T-cell (primary cell): ENCODE measurements at regions not wholly inside any gene's neighbourhood (a gene's known extent, or its start where the extent isn't known, plus 50 kb on each side); places are given as distances from the start of the nearest gene placed in this dataset.

ENCODE experiments used
- ATAC-seq, 4 experiments: fragments of 200-7000 bp in 3 of 4; fragments of 150-1000 bp in 1 of 4; cut with Tn5 transposase; replicated peaks in 1 of 4; 1 replicate in 3 of 4; 2 replicates in 1 of 4; pipeline ENCODE4 v1.10.0; 2021; ENCODE audit warnings: moderate library complexity in 3 of 4, mild to moderate bottlenecking in 2 of 4, moderate number of reproducible peaks in 1 of 4
- CTCF ChIA-PET, 2 donors: fragments of 300-600 bp; sonication (Branson Sonifier 250); formaldehyde crosslinking; loops; one replicate each; lab custom pipeline; 2022; ENCODE audit warnings: antibody characterized with exemption in 2 of 2; lab: Charles Lee
- POLR2A ChIA-PET, 2 donors: fragments of 300-600 bp; sonication (Branson Sonifier 250); formaldehyde crosslinking; loops; one replicate each; lab custom pipeline; 2022; ENCODE audit warnings: antibody characterized with exemption in 2 of 2; lab: Charles Lee
- DNase-seq, 35 experiments: peaks; one replicate each; pipeline versions ENCODE4 v3.0.0 to v3.0.0-alpha.2; 2013 to 2023
- H3K27ac ChIP-seq: one replicate; pipeline ENCODE4 v1.5.1; 2013; ENCODE audit warnings: low read length
- H3K27me3 ChIP-seq, 2 experiments: replicated peaks in 1 of 2; 1 replicate in 1 of 2; 2 replicates in 1 of 2; pipeline versions ENCODE4 v1.6.1 to v1.7.0; 2013; ENCODE audit warnings: low read length in 1 of 2, mixed read lengths in 1 of 2; ENCODE audit not compliant: control insufficient read depth in 2 of 2, insufficient read depth in 2 of 2; ENCODE audit errors: extremely low read depth in 1 of 2
- H3K36me3 ChIP-seq, 2 donors: 1 replicate in 1 of 2; 2 replicates in 1 of 2; pipeline versions ENCODE4 v1.6.1 to v1.7.0; 2013; ENCODE audit warnings: low read length in 1 of 2; ENCODE audit not compliant: control insufficient read depth in 2 of 2, insufficient read depth in 1 of 2; ENCODE audit errors: extremely low read depth in 1 of 2
- H3K4me1 ChIP-seq, 2 experiments: 1 replicate in 1 of 2; 2 replicates in 1 of 2; pipeline versions ENCODE4 v1.6.1 to v1.7.0; 2013; ENCODE audit warnings: low read length in 2 of 2, mixed read lengths in 1 of 2; ENCODE audit not compliant: insufficient read depth in 2 of 2, control insufficient read depth in 1 of 2; ENCODE audit errors: extremely low read depth in 1 of 2
- H3K4me3 ChIP-seq, 2 donors: 1 replicate in 1 of 2; 2 replicates in 1 of 2; pipeline versions ENCODE4 v1.5.1 to v1.7.0; 2013; ENCODE audit warnings: mild to moderate bottlenecking in 2 of 2, low read length in 1 of 2, moderate library complexity in 1 of 2; ENCODE audit not compliant: control insufficient read depth in 1 of 2; ENCODE audit errors: extremely low read depth in 1 of 2
- H3K9me3 ChIP-seq: 2 replicates; pipeline ENCODE4 v1.7.0; 2013
- H3K27ac Mint-ChIP-seq, 2 donors: one replicate each; pipeline ENCODE4 v1.8.0; 2020 to 2021; ENCODE audit warnings: mild to moderate bottlenecking in 2 of 2, mixed read lengths in 2 of 2
- H3K27me3 Mint-ChIP-seq, 2 donors: one replicate each; pipeline ENCODE4 v1.8.0; 2021 to 2022; ENCODE audit warnings: mixed read lengths in 2 of 2
- H3K36me3 Mint-ChIP-seq: one replicate; pipeline ENCODE4 v1.8.0; 2021; ENCODE audit warnings: mixed read lengths
- H3K4me1 Mint-ChIP-seq, 3 donors: one replicate each; pipeline ENCODE4 v1.8.0; 2020 to 2022; ENCODE audit warnings: mixed read lengths in 3 of 3, mild to moderate bottlenecking in 1 of 3
- H3K4me3 Mint-ChIP-seq, 3 donors: one replicate each; pipeline ENCODE4 v1.8.0; 2020 to 2022; ENCODE audit warnings: mild to moderate bottlenecking in 3 of 3, mixed read lengths in 3 of 3, moderate library complexity in 3 of 3
- H3K9me3 Mint-ChIP-seq, 3 donors: one replicate each; pipeline ENCODE4 v1.8.0; 2020 to 2022; ENCODE audit warnings: mixed read lengths in 3 of 3
- WGBS: methylation state at CpG from one replicate; pipeline ENCODE4 v1.1.5; 2013; ENCODE audit warnings: missing lambda C conversion rate; ENCODE audit not compliant: insufficient coverage; 5-methylcytosine and 5-hydroxymethylcytosine counted together

DNA sequence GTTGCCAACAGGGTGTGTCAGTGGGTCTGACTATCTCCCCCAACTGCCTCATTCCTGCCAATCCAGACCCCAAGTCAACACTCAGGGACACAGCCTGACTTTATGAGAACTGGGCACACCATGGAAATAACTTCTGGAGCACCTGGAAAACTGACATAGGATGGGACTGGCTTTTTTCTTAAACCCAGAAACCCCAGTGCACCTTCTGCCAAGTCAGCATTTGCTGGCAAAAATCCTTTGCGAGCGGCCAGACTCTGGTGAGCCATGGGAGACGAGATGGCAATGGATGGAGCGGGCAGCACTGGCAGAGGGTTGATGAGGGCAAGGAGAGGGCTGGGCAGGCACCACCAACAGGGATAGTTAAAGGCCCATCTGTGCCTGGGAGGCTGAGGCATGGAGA, 114.4 kb upstream of the OSMR start:
- WGBS: 69% methylated on average over 4 of the region's 4 CpGs
- H3K4me1 ChIP-seq: no peaks in the 10 kb centered on the region
- no peak overlapping the region for H3K27ac ChIP-seq
- no peaks in the 10 kb centered on the region for H3K36me3 Mint-ChIP-seq
- H3K36me3 ChIP-seq: no peaks in the 10 kb centered on the region
- no peaks in the 10 kb centered on the region for H3K9me3 Mint-ChIP-seq
- H3K4me3 ChIP-seq: no peak overlapping the region
- ChIA-PET POLR2A (no interaction called here), CTCF (no interaction called here)
- H3K4me3 Mint-ChIP-seq: no peak overlapping the region
- H3K27me3 Mint-ChIP-seq: peaks cover 4 to 11% of the 10 kb centered on the region in 2 donors
- no peaks in the 10 kb centered on the region for H3K4me1 Mint-ChIP-seq
- no peaks in the 10 kb centered on the region for H3K9me3 ChIP-seq
- no peak overlapping the region for H3K27ac Mint-ChIP-seq
- peaks cover 0 to 8% of the 10 kb centered on the region in 2 experiments for H3K27me3 ChIP-seq
- no peak for ATAC-seq
- DNase-seq: no peak

DNA sequence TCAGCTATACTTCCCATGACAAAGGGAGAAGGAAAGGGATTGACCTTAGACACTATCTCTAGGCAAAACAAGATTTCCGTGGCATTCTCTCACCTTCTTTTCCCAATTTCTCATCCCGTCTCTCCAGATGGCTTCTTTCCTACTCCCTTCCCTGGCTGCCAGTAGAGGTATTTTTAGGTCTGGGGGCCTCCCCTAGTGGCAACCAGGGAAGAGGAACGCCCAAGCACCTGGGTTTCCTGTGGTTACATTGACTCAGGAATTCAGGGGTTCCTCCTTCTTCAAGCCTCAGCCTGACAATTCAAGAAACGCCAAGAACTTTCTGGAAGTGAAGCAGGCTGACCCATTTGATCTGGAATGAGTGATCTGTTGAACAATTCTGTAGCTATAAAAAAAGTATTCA, 111.5 kb upstream of the OSMR start:
- Histone ChIP-seq H3K4me1 (no peaks in the 10 kb centered on the region), H3K36me3 (no peaks in the 10 kb centered on the region), H3K27me3 (peaks cover 0 to 12% of the 10 kb centered on the region in 2 experiments), H3K27ac (no peak overlapping the region), H3K4me3 (no peak overlapping the region), H3K9me3 (no peaks in the 10 kb centered on the region)
- Mint-ChIP-seq H3K4me1 (no peaks in the 10 kb centered on the region), H3K36me3 (no peaks in the 10 kb centered on the region), H3K27ac (no peak overlapping the region), H3K27me3 (peaks cover 4 to 17% of the 10 kb centered on the region in 2 donors), H3K9me3 (peaks cover 0 to 4% (median 0%) of the 10 kb centered on the region in 3 donors), H3K4me3 (no peak overlapping the region)
- WGBS: 0% methylated on average over 1 of the region's 4 CpGs
- ATAC-seq: no peak
- POLR2A ChIA-PET: no interaction called here
- CTCF ChIA-PET: no interaction called here
- DNase-seq: no peak

DNA sequence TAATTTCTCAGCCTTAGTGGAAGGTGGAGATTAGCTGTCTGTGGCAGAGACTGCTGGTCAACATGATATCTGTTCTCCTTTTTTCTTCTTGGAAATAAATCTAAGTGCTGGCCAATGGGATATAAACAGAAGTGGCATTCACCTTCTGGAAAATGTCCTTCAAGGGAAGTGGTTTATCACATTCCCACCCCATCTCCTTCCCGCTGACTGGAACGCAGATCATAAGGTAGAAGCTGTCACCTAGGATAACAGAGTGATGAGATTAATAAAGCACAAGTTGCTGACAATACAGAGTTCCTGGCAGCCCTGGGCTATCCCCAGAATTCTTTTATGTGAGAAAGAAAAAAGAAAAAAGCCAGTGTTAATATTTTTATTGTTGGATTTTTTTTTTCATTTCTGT, 109.7 kb upstream of the OSMR start:
- Histone ChIP-seq H3K9me3 (no peaks in the 10 kb centered on the region), H3K27me3 (peaks cover 0 to 8% of the 10 kb centered on the region in 2 experiments), H3K36me3 (no peaks in the 10 kb centered on the region), H3K4me3 (no peak overlapping the region), H3K27ac (no peak overlapping the region), H3K4me1 (no peaks in the 10 kb centered on the region)
- H3K27me3 Mint-ChIP-seq: peaks cover 3 to 11% of the 10 kb centered on the region in 2 donors
- no peak for ATAC-seq
- WGBS: no CpG with 5 or more reads among the region's 2 CpGs
- H3K27ac Mint-ChIP-seq: no peak overlapping the region
- H3K4me3 Mint-ChIP-seq: no peak overlapping the region
- POLR2A ChIA-PET: interaction anchor here in 1 of 2 donors (0.6 kb wide), 1 partner anchor 8 kb away, joined by 3 read pairs; no protein-coding TSS in a partner anchor
- no peaks in the 10 kb centered on the region for H3K36me3 Mint-ChIP-seq
- H3K9me3 Mint-ChIP-seq: peaks cover 0 to 5% (median 2%) of the 10 kb centered on the region in 3 donors
- DNase-seq: no peak
- H3K4me1 Mint-ChIP-seq: no peaks in the 10 kb centered on the region
- CTCF ChIA-PET: no interaction called here

DNA sequence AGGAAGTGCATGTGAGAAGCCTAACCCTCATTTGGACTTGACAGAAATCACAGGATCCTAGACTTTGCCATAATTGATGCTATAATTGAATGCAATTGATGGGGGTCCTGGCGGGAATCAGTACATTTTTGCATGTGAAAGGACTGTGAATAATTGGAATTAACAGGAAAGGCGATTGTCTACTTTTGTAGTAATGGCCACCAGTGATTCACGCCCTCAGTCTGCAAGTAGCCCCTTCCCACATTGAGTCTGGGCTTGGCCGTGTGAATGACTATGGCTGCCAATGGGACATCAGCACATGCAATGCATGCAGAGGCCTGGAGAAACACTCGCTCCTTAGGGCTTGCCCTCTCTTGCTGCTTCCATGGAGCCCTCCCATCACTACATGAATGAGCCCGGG, 107.8 kb upstream of the OSMR start:
- ChIA-PET CTCF (no interaction called here), POLR2A (no interaction called here)
- ATAC-seq (no peak), DNase-seq (no peak)
- peaks cover 2 to 14% of the 10 kb centered on the region in 2 donors for H3K27me3 Mint-ChIP-seq
- WGBS: 83% methylated on average over 4 of the region's 6 CpGs
- no peak overlapping the region for H3K4me3 Mint-ChIP-seq
- peaks cover 0 to 4% of the 10 kb centered on the region in 2 experiments for H3K27me3 ChIP-seq
- no peaks in the 10 kb centered on the region for H3K9me3 ChIP-seq
- H3K4me1 ChIP-seq: no peaks in the 10 kb centered on the region
- no peaks in the 10 kb centered on the region for H3K4me1 Mint-ChIP-seq
- no peaks in the 10 kb centered on the region for H3K36me3 Mint-ChIP-seq
- peaks cover 5 to 11% (median 9%) of the 10 kb centered on the region in 3 donors for H3K9me3 Mint-ChIP-seq
- no peak overlapping the region for H3K4me3 ChIP-seq
- no peaks in the 10 kb centered on the region for H3K36me3 ChIP-seq
- H3K27ac ChIP-seq: no peak overlapping the region
- no peak overlapping the region for H3K27ac Mint-ChIP-seq

DNA sequence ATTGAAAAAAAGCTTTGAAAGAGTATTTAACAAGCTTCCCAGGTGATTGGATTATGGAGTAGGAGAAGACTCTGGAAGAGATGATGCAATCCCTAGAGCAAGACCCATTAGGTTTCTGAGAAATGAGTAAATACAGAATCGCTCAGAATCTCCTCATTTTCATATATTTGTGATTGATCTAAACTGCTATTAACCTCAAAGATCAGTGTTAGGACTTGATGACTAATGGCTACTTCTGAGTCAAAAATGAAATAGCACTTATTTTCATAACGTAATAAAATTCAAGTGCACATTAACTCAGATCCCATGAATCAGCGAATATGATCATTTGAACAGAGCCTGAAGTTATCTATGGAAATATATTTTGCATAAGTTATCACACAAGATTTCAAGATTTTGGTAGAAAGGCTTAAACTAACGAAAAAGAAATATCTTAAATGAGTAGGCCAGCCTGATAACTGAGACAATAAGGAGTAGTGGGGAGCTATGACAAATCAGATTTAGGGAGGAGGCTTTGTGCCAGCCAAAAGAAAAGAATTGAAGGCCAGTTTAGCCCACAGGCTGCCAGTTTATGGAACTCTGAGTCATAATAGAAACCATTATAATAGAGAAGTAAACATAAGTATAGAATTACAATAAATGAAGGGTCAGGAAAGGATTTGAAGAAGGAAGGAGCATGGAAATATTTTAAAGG, 106.7 kb upstream of the OSMR start:
- Histone ChIP-seq H3K27ac (no peak overlapping the region), H3K4me1 (no peaks in the 10 kb centered on the region), H3K36me3 (no peaks in the 10 kb centered on the region), H3K4me3 (no peak overlapping the region), H3K9me3 (no peaks in the 10 kb centered on the region), H3K27me3 (peaks cover 0 to 4% of the 10 kb centered on the region in 2 experiments)
- DNase-seq: no peak
- ATAC-seq: no peak
- no peak overlapping the region for H3K27ac Mint-ChIP-seq
- ChIA-PET CTCF (no interaction called here), POLR2A (no interaction called here)
- H3K4me1 Mint-ChIP-seq: no peaks in the 10 kb centered on the region
- no peak overlapping the region for H3K4me3 Mint-ChIP-seq
- no peaks in the 10 kb centered on the region for H3K36me3 Mint-ChIP-seq
- WGBS: no CpG with 5 or more reads among the region's 4 CpGs
- peaks cover 14 to 19% (median 19%) of the 10 kb centered on the region in 3 donors for H3K9me3 Mint-ChIP-seq
- H3K27me3 Mint-ChIP-seq: peaks cover 2 to 14% of the 10 kb centered on the region in 2 donors

DNA sequence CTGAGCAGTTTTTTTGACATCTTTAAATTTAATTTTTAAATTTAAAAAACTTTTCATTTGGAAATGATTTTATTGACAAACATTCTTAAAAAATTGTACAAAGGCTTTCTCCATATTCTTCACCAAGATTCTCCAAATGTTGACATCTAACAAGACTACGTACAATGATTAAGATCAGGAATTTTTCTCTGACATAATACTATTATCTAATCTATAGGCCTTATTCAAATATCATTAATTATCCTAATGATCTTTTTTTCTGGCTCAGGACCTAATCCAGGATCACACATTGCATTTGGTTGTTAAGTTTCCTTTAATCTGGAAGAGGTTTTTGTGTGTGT, 106.1 kb upstream of the OSMR start:
- ChIA-PET CTCF (no interaction called here), POLR2A (no interaction called here)
- H3K36me3 ChIP-seq: no peaks in the 10 kb centered on the region
- WGBS: no CpG with 5 or more reads among the region's 1 CpG
- peaks cover 0 to 4% of the 10 kb centered on the region in 2 experiments for H3K27me3 ChIP-seq
- no peak for DNase-seq
- Mint-ChIP-seq H3K36me3 (no peaks in the 10 kb centered on the region), H3K27ac (no peak overlapping the region), H3K27me3 (peaks cover 2 to 14% of the 10 kb centered on the region in 2 donors), H3K9me3 (peaks cover 14 to 19% (median 19%) of the 10 kb centered on the region in 3 donors), H3K4me1 (no peaks in the 10 kb centered on the region), H3K4me3 (no peak overlapping the region)
- no peaks in the 10 kb centered on the region for H3K9me3 ChIP-seq
- no peak for ATAC-seq
- H3K4me1 ChIP-seq: no peaks in the 10 kb centered on the region
- H3K4me3 ChIP-seq: no peak overlapping the region
- H3K27ac ChIP-seq: no peak overlapping the region
